SK-N-SH (cell line): ENCODE measurements at regions not wholly inside any gene's neighbourhood (a gene's known extent, or its start where the extent isn't known, plus 50 kb on each side); places are given as distances from the start of the nearest gene placed in this dataset.

Source experiments
- CTCF ChIP-seq: fragments of 200-600 bp; sonication (generic); IDR thresholded peaks from 2 replicates; pipeline ENCODE4 v1.6.1; 2017; ENCODE audit warnings: antibody characterized with exemption, mild to moderate bottlenecking, moderate library complexity
- EP300 ChIP-seq, 2 experiments: IDR thresholded peaks; 2 replicates each; pipeline versions ENCODE4 v1.4.0 to v1.6.1; 2012; ENCODE audit warnings: borderline replicate concordance in 1 of 2, low read depth in 1 of 2, low read length in 1 of 2
- EZH2phosphoT487 ChIP-seq: fragments of 200-600 bp; sonication (generic); IDR thresholded peaks from 2 replicates; pipeline ENCODE4 v1.6.1; 2017; ENCODE audit warnings: low read depth, mixed run types, mild to moderate bottlenecking, antibody characterized with exemption, moderate library complexity, borderline replicate concordance
- FOXM1 ChIP-seq: IDR thresholded peaks from 2 replicates; pipeline ENCODE4 v1.4.0; 2012; ENCODE audit warnings: low read depth, mild to moderate bottlenecking
- MAX ChIP-seq: IDR thresholded peaks from 2 replicates; pipeline ENCODE4 v1.4.0; 2012; ENCODE audit warnings: low read depth
- NFIC ChIP-seq: IDR thresholded peaks from 2 replicates; pipeline ENCODE4 v1.4.0; 2012; ENCODE audit warnings: borderline replicate concordance
- POLR2AphosphoS5 ChIP-seq: IDR thresholded peaks from 2 replicates; pipeline ENCODE4 v1.6.1; 2012; ENCODE audit warnings: low read depth, low read length
- RAD21 ChIP-seq: IDR thresholded peaks from 2 replicates; pipeline ENCODE4 v1.6.1; 2012; ENCODE audit warnings: mild to moderate bottlenecking, low read length
- SIN3A ChIP-seq: IDR thresholded peaks from 2 replicates; pipeline ENCODE4 v1.6.1; 2012; ENCODE audit warnings: low read depth, mild to moderate bottlenecking, low read length, moderate library complexity, borderline replicate concordance
- SMC3 ChIP-seq: IDR thresholded peaks from 2 replicates; pipeline ENCODE4 v1.6.1; 2012; ENCODE audit warnings: low read depth, low read length, improper control_type of control experiment
- TAF1 ChIP-seq: IDR thresholded peaks from 2 replicates; pipeline ENCODE4 v1.6.1; 2012; ENCODE audit warnings: low read depth, mild to moderate bottlenecking, low read length, moderate library complexity, borderline replicate concordance
- USF2 ChIP-seq: fragments of 150-350 bp; IDR thresholded peaks from 2 replicates; pipeline ENCODE4 v1.6.1; 2017; ENCODE audit warnings: antibody characterized with exemption, low read length, low read depth, borderline replicate concordance

- TF ChIP-seq CTCF (no peak), MAX (no peak), NFIC (no peak), FOXM1 (no peak), POLR2AphosphoS5 (no peak), TAF1 (no peak), EP300 (IDR thresholded peaks at IDR 0.05; ENCODE audit: borderline replicate concordance in 1 of 2, low read depth in 1 of 2, low read length in 1 of 2) (no peak), SIN3A (no peak), EZH2phosphoT487 (no peak), SMC3 (no peak), USF2 (no peak), RAD21 (no peak)
Observed at GRCh38 chr2:138215958-138216357, 251.7 kb downstream of the HNMT start.
